GM10266 (cell line): ENCODE measurements at regions not wholly inside any gene's neighbourhood (a gene's known extent, or its start where the extent isn't known, plus 50 kb on each side); places are given as distances from the start of the nearest gene placed in this dataset.
"Not testable (repeated sequence)": the region's sequence is repeated elsewhere in the genome, so short reads cannot be mapped to it uniquely, and the experiment has no call there.

ENCODE experiments used
- DNase-seq: peaks from one replicate; pipeline ENCODE4 v3.0.0; 2012; ENCODE audit errors: extremely low spot score
- CTCF ChIP-seq: IDR thresholded peaks from 2 replicates; pipeline ENCODE4 v1.5.1; 2012; ENCODE audit warnings: mild to moderate bottlenecking, low read depth; ENCODE audit not compliant: control insufficient read depth, insufficient read depth; ENCODE audit errors: missing control alignments

- DNase-seq: no peak
- TF ChIP-seq CTCF: no peak
Observed at GRCh38 chr10:125243532-125244253, 83.3 kb upstream of the CTBP2 start.

- no peak for DNase-seq
- TF ChIP-seq CTCF: no peak
Observed at GRCh38 chr10:125238682-125239081, 78.3 kb upstream of the CTBP2 start.

GRCh38 chr10:125236091-125236490 is 75.7 kb upstream of the CTBP2 start:
- DNase-seq: no peak
- no peak for TF ChIP-seq CTCF

GRCh38 chr10:125235093-125236069 is 75.0 kb upstream of the CTBP2 start:
- DNase-seq: no peak
- TF ChIP-seq CTCF: no peak

- DNase-seq: not testable (repeated sequence)
Observed at GRCh38 chr10:125234576-125234975, 74.2 kb upstream of the CTBP2 start.

- no peak for TF ChIP-seq CTCF
Observed at GRCh38 chr10:125233726-125234125, 73.4 kb upstream of the CTBP2 start.

GRCh38 chr10:125232841-125233240 is 72.5 kb upstream of the CTBP2 start:
- no peak for DNase-seq
- TF ChIP-seq CTCF: no peak

More at GRCh38 chr10:125233726-125234125, 73.4 kb upstream of the CTBP2 start:
- no peak for DNase-seq
